Stimulated activated CD4-positive, alpha-beta T cell treated with anti-CD3 and anti-CD28 coated beads, Interleukin-4, amount 100 ng/mL, for 48 hours (primary cell): ENCODE measurements at regions not wholly inside any gene's neighbourhood (a gene's known extent, or its start where the extent isn't known, plus 50 kb on each side); places are given as distances from the start of the nearest gene placed in this dataset.
"Not testable (repeated sequence)": the region's sequence is repeated elsewhere in the genome, so short reads cannot be mapped to it uniquely, and the experiment has no call there.

Experiments
- DNase-seq, 2 donors: peaks; one replicate each; pipeline ENCODE4 v3.0.0-alpha.2; 2020; ENCODE audit warnings: low read depth in 2 of 2

GRCh38 chr9:100811643-100812042 is 216.9 kb upstream of the PLPPR1 start:
- DNase-seq: no peak

GRCh38 chr9:100813871-100814270 is 214.7 kb upstream of the PLPPR1 start:
- no peak for DNase-seq

GRCh38 chr9:100819980-100820379 is 208.5 kb upstream of the PLPPR1 start:
- no peak for DNase-seq

DNA sequence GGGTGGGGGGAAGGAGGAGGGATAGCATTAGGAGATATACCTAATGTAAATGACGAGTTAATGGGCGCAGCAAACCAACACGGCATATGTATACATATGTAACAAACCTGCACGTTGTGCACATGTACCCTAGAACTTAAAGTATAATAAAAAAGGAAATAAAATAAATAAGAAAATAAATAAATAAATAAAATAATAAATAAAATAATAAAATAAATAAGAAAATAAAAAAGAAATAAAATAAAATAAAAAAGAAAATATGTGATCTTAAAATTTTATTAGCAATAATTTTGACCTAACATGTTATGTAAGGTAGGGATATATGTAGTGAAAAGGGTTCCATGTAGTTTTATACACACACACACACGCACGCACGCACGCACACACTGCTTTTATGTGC is 195.5 kb upstream of the PLPPR1 start:
- not testable (repeated sequence) for DNase-seq

DNA sequence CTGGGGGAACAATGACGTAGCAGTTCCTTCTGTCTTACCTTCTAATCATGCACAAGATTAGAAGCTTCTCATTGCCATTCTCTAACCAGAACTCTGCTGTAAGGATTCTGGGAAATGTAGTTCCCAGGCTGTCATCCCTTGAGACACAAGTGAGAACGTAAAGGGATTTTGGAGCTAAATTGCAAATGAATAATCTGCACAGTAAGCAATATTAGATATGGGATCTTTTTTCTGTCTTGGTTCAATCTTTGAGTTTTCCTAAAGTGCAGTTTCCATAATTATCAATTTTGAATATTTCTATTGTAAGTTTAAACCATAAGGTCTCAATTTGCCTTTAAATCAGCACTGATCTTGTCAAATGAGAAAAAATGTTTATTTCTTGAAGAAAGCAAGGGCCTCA is 189.7 kb upstream of the PLPPR1 start:
- no peak for DNase-seq

DNA sequence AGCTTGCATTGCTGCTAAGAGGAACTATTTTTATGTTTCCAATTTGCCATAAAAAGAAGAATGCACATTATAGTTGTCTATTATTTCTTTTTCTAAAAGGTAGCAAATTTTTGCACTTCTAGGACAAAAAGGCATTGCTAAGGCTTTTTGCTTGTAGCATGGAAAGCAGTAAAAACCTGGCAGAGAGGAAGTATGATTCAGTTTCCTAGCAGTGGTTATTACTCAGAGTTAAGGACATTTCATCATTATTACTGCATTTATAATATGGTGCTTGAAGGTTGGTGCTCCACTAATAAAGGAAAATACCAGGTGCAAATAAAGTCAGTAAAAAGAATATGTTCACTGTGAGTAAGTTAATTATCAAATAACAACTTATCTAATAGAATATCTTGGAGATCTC is 179.8 kb upstream of the PLPPR1 start:
- DNase-seq: no peak

GRCh38 chr9:100852088-100852487 is 176.4 kb upstream of the PLPPR1 start:
- no peak for DNase-seq

DNA sequence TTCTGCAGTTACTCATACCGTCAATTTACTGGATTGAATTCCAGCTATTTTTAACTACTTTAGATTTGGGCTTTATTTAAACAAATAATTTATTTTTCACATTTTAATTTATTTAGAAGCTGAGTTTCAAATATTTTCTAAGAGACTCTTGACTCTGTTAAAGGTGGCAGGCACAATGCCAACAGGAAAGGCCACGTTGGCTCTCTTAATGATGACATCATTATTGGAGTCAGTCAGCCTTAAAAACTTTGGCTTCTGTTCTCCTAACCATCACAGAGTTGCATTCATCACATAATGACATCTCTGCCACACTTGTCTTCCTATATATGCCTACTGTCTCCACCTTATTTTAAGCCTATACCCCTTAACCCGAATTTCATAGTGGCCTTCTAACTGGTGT is 172.3 kb upstream of the PLPPR1 start:
- no peak for DNase-seq

- DNase-seq: no peak
Measured at GRCh38 chr9:100865111-100865510, 163.4 kb upstream of the PLPPR1 start.

GRCh38 chr9:100865648-100866047 is 162.9 kb upstream of the PLPPR1 start:
- DNase-seq: no peak

DNA sequence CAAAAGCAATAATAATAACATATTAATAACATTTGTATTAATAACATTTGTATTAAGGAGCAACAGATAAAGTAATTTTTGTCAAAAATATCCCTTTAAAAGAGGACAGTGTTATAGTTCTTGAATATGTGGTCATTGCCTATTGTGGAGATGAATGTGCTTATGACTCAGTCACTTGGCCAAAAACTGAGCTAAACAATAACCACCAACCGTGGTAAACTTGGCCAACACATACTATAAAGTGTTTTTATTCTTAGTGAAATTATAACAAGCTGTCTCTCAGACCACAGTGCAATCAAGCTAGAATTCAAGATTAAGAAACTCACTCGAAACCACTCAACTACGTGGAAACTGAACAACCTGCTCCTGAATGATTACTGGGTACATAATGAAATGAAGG is 159.2 kb upstream of the PLPPR1 start:
- DNase-seq: no peak

GRCh38 chr9:100879884-100880283 is 148.6 kb upstream of the PLPPR1 start:
- DNase-seq: no peak

GRCh38 chr9:100880284-100880683 is 148.2 kb upstream of the PLPPR1 start:
- DNase-seq: no peak

DNA sequence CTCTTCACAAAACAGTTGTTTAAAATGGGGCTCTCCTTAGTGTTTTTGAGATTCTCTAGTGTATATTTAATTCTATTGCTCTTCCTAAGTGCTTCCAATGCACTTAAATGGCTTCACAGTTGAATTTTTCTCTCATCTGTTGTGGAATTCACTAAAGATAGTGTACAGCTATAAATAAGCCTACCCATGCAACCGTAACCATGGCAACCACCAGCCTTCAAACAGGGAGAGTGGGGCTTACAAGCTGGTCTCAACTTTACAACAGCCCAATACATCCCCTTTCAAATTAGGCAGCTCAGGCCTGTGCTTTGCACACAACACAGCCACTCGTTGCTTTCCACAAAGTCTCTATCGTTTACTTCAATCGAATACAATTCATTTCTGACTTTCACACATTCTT is 144.0 kb upstream of the PLPPR1 start:
- no peak for DNase-seq

DNA sequence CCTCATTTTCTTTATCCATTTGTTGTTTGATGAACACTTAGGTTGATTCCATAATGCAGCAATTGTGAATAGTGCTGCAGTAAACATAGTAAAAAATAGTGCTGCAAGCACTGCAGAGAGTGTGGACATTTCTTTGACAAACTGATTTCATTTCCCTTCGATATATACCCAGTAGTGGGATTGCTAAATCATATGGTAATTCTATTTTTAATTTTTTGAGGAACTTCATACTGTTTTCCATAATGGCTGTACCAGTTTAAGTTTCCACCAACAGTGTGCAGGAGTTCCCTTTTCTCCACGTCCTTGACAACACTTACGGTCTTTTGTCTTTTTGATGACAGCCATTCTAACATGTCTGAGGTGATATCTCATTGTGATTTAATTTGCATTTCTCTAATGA is 138.2 kb upstream of the PLPPR1 start:
- no peak for DNase-seq

DNA sequence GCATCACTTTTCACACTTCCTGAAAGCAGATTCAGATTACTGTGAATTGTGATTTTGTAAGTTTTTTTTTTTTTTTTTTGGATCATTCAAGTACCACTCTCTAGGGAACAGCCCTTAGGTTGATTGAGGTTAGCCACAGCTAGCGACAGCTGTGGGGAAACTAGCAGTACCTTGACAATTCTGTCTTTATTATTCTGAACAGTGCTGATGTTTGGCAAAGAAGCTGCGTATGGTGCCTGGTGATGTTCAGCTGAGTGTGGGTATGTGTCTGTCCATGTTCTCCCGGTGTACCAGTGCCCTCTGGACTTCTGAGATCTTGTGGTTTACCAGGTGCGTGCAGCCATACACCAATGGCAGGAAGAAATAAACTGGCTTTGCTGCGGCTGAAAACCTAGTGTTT is 117.3 kb upstream of the PLPPR1 start:
- no peak for DNase-seq

GRCh38 chr9:100913257-100913656 is 115.3 kb upstream of the PLPPR1 start:
- DNase-seq: no peak

- DNase-seq: no peak
Measured at GRCh38 chr9:100914266-100914665, 114.3 kb upstream of the PLPPR1 start.

GRCh38 chr9:100919506-100919905 is 109.0 kb upstream of the PLPPR1 start:
- no peak for DNase-seq

- no peak for DNase-seq
Measured at GRCh38 chr9:100926366-100926765, 102.2 kb upstream of the PLPPR1 start.

GRCh38 chr9:100927763-100928162 is 100.8 kb upstream of the PLPPR1 start:
- no peak for DNase-seq

- no peak for DNase-seq
Measured at GRCh38 chr9:100933656-100934055, 94.9 kb upstream of the PLPPR1 start.

DNA sequence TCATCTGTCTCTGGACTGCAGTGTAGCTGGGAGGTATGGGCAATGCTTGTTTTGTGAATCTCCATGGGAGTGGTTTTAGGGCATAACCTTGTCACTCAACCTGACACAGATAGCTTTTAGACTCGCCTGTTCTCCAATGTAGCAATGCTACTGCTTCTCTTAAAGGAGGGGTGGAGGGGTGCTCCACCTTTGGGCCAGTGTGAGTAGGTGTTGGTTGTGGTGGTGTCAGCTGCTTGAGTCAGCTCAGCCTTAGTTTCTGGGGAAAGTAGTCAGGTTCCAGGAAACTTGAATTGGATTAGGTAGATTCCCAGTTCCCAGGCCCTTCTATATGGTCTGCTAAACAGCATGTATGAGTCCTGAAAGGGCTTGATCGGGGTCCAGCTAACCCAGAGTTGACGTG is 91.1 kb upstream of the PLPPR1 start:
- no peak for DNase-seq

DNA sequence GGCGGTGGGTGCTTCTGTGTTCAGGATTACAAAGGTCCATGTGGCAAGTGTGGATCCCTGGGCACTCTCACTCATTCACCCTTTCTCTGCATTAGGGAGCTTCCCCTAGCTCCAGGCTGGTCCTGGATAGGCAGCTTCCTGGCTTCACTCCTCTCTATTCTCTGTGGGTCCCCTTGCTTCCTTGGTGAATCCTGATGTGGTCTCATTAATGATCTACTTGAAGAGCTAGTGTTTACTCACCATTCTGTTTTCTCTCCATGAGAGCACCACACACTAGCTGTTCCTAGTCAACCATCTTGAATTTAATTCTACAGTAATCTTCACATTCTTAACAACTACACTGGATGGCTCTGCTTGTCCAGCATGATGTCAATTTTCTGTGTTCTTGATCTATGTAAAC is 90.0 kb upstream of the PLPPR1 start:
- no peak for DNase-seq

GRCh38 chr9:100939636-100940035 is 88.9 kb upstream of the PLPPR1 start:
- DNase-seq: no peak
